Central memory CD8-positive, alpha-beta T cell (primary cell): ENCODE measurements at regions not wholly inside any gene's neighbourhood (a gene's known extent, or its start where the extent isn't known, plus 50 kb on each side); places are given as distances from the start of the nearest gene placed in this dataset.

Source experiments
- ATAC-seq: fragments of 150-1000 bp; cut with Tn5 transposase; replicated peaks from 2 replicates; pipeline ENCODE4 v1.10.0; 2022; ENCODE audit warnings: mild to moderate bottlenecking, moderate FRiP score, moderate number of reproducible peaks; ENCODE audit not compliant: poor library complexity, severe bottlenecking; ENCODE audit errors: extremely low read depth
- DNase-seq, 2 donors: peaks; one replicate each; pipeline ENCODE4 v3.0.0; 2021; ENCODE audit warnings: low spot score in 2 of 2
- H3K27ac Mint-ChIP-seq: one replicate; pipeline ENCODE4 v1.8.0; 2022; ENCODE audit warnings: low read depth, mild to moderate bottlenecking, moderate library complexity, mixed read lengths
- H3K27me3 Mint-ChIP-seq: one replicate; pipeline ENCODE4 v1.8.0; 2022; ENCODE audit warnings: mixed read lengths
- H3K36me3 Mint-ChIP-seq: one replicate; pipeline ENCODE4 v1.8.0; 2022; ENCODE audit warnings: mild to moderate bottlenecking, moderate library complexity, mixed read lengths; ENCODE audit not compliant: insufficient read depth
- H3K4me1 Mint-ChIP-seq: one replicate; pipeline ENCODE4 v1.8.0; 2022; ENCODE audit warnings: mixed read lengths
- H3K4me3 Mint-ChIP-seq: one replicate; pipeline ENCODE4 v1.8.0; 2022; ENCODE audit warnings: mild to moderate bottlenecking, moderate library complexity, mixed read lengths
- H3K9me3 Mint-ChIP-seq: one replicate; pipeline ENCODE4 v1.8.0; 2022; ENCODE audit warnings: mixed read lengths

DNA sequence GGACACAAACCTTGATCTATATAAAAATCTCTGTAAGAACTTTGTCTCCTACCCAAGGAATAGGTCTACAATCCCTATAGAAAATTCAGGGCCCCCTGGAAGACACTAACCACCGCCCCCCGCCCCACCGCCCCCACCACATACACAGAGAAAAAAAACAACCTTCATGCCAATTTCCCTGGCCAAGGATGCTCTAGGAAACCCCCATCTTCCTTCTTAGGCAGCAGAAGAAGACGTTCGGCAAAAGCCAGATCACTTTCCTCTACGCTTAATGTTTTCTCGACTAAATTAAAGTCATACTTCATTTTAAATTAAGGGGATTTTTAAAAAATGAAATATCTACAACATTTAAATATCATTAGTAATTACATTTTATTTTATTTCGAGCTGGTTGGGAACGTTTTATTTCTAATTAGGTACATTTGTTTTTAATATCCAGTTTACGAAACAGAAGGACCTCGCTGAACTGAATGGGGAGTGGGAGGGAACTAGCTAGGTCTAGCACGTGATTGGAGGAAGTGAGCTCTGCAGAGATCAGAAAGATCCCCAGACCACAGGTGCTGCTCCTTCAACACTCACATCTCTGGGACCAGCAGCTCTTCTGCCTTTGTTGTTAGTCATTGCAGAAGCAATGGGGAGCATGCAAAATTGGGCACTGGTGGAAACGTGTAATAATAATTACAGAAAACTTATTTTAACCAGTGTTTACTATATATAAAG, 472.3 kb downstream of the MN1 start:
- H3K36me3 Mint-ChIP-seq: no peaks in the 10 kb centered on the region
- H3K27ac Mint-ChIP-seq: no peak overlapping the region
- no peaks in the 10 kb centered on the region for H3K4me1 Mint-ChIP-seq
- H3K9me3 Mint-ChIP-seq: no peaks in the 10 kb centered on the region
- H3K27me3 Mint-ChIP-seq: peaks cover 38% of the 10 kb centered on the region
- no peak overlapping the region for H3K4me3 Mint-ChIP-seq
- no peak for ATAC-seq
- DNase-seq: no peak

DNA sequence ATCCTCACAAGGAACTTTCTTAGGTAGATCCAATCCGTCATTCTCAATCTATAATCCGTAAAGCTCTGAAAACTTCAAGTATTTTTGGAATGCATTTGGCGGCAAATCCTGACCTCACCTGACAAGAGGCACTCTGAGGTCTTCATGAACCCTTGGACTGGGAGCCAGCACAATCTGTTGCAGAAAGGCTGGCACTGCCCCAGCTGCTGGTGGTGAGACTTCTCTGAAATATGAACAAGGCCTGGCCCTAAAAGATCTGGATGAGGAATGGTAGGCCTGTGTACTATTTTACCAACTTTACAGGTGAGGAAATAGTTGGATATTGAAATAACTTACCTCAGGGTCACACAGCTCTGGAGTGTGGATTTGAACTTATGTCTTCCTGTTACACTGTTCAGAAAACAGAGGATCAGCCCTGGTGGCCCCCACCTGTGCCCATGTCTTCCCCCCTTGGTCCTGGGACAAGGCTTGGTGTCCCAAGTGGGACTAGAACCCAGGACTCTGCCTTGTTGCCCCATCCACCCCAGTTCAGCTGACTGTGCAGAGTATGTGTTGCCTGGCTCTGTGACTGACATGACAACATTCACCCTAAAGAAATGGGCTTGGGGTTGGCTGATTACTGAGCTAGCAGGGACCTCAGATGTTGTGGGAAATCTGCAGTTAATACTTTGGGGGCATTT, 471.4 kb downstream of the MN1 start:
- Mint-ChIP-seq H3K4me1 (no peaks in the 10 kb centered on the region), H3K36me3 (no peaks in the 10 kb centered on the region), H3K4me3 (no peak overlapping the region), H3K27me3 (peaks cover 35% of the 10 kb centered on the region), H3K27ac (no peak overlapping the region), H3K9me3 (no peaks in the 10 kb centered on the region)
- DNase-seq (no peak), ATAC-seq (no peak)

GRCh38 chr22:27331526-27332281, 469.9 kb downstream of the MN1 start:
- Mint-ChIP-seq H3K27ac (no peak overlapping the region), H3K4me3 (no peak overlapping the region), H3K36me3 (no peaks in the 10 kb centered on the region), H3K27me3 (peaks cover 32% of the 10 kb centered on the region), H3K4me1 (no peaks in the 10 kb centered on the region), H3K9me3 (no peaks in the 10 kb centered on the region)
- ATAC-seq (no peak), DNase-seq (no peak)

- DNase-seq (no peak), ATAC-seq (no peak)
- Mint-ChIP-seq H3K27ac (no peak overlapping the region), H3K4me1 (no peaks in the 10 kb centered on the region), H3K4me3 (no peak overlapping the region), H3K27me3 (peaks cover 32% of the 10 kb centered on the region), H3K36me3 (no peaks in the 10 kb centered on the region), H3K9me3 (no peaks in the 10 kb centered on the region)
These were observed 466.4 kb downstream of the MN1 start for GRCh38 chr22:27335102-27335660.

DNA sequence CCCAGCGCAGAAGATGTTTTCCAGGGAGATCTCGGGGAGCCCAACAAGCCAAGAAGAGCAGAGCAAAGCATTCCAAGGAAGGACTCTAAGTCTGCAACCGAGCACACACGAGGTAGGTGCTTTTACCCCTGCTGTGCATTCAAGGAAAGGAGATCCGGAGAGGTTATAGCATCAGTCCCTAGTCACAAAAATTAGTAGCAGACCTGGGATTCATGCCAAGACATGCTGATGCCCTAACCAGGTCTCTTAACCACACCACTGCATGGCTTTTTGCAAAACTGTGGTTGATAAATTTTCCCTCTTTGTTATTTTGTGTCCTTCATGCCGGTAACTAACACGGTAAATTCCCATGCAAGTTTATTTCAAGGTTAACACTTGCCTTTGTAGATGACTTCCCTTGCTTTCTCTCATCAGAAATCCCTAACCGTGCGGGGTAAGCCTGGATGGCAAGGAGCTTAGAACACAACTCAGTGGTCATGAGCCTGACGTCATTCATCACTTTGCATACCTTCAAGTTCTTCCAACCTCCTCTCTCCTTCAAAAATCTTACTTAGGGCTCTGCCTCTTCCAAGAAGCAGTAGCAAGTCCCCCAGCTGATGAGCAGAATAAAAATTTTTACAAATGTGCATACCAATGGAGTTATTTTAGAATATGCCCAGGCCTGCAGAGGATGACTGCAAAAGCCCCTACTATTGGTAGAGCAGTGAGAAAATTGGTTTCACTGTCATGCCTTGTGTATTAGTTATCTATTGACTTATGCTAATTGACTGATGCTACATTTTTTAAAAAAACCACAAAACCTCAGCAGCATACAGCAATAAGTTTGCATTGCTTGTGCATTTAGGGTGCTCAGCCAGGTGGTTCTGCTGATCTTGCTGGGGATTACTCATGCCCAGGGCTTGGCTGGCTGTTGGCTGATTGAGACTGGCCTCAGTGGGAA, 465.1 kb downstream of the MN1 start:
- Mint-ChIP-seq H3K36me3 (no peaks in the 10 kb centered on the region), H3K4me3 (no peak overlapping the region), H3K27me3 (peaks cover 24% of the 10 kb centered on the region), H3K27ac (no peak overlapping the region), H3K9me3 (no peaks in the 10 kb centered on the region), H3K4me1 (no peaks in the 10 kb centered on the region)
- DNase-seq (no peak), ATAC-seq (no peak)

- DNase-seq (no peak), ATAC-seq (no peak)
- Mint-ChIP-seq H3K4me1 (no peaks in the 10 kb centered on the region), H3K36me3 (no peaks in the 10 kb centered on the region), H3K9me3 (no peaks in the 10 kb centered on the region), H3K27ac (no peak overlapping the region), H3K27me3 (peaks cover 19% of the 10 kb centered on the region), H3K4me3 (no peak overlapping the region)
These were observed 463.9 kb downstream of the MN1 start for GRCh38 chr22:27337676-27338075.

GRCh38 chr22:27340047-27340446, 461.5 kb downstream of the MN1 start:
- Mint-ChIP-seq H3K27ac (no peak overlapping the region), H3K36me3 (no peaks in the 10 kb centered on the region), H3K4me3 (no peak overlapping the region), H3K9me3 (no peaks in the 10 kb centered on the region), H3K27me3 (peaks cover 19% of the 10 kb centered on the region), H3K4me1 (no peaks in the 10 kb centered on the region)
- ATAC-seq: no peak
- no peak for DNase-seq

GRCh38 chr22:27344546-27344945, 457.0 kb downstream of the MN1 start:
- H3K4me1 Mint-ChIP-seq: no peaks in the 10 kb centered on the region

GRCh38 chr22:27345691-27346090, 455.9 kb downstream of the MN1 start:
- no peaks in the 10 kb centered on the region for H3K4me1 Mint-ChIP-seq
- no peak overlapping the region for H3K4me3 Mint-ChIP-seq
- ATAC-seq (no peak), DNase-seq (no peak)
- H3K36me3 Mint-ChIP-seq: no peaks in the 10 kb centered on the region
- no peak overlapping the region for H3K27ac Mint-ChIP-seq
- peaks cover 43% of the 10 kb centered on the region for H3K27me3 Mint-ChIP-seq
- H3K9me3 Mint-ChIP-seq: peaks cover 4% of the 10 kb centered on the region

More at GRCh38 chr22:27344546-27344945, 457.0 kb downstream of the MN1 start:
- Mint-ChIP-seq H3K9me3 (peaks cover 3% of the 10 kb centered on the region), H3K27me3 (peaks cover 43% of the 10 kb centered on the region), H3K4me3 (no peak overlapping the region), H3K27ac (no peak overlapping the region), H3K36me3 (no peaks in the 10 kb centered on the region)
- no peak for ATAC-seq
- no peak for DNase-seq

GRCh38 chr22:27347951-27348350, 453.6 kb downstream of the MN1 start:
- no peaks in the 10 kb centered on the region for H3K36me3 Mint-ChIP-seq
- no peak overlapping the region for H3K4me3 Mint-ChIP-seq
- peaks cover 55% of the 10 kb centered on the region for H3K27me3 Mint-ChIP-seq
- H3K27ac Mint-ChIP-seq: no peak overlapping the region
- DNase-seq: no peak
- ATAC-seq: no peak
- no peaks in the 10 kb centered on the region for H3K4me1 Mint-ChIP-seq
- peaks cover 4% of the 10 kb centered on the region for H3K9me3 Mint-ChIP-seq

DNA sequence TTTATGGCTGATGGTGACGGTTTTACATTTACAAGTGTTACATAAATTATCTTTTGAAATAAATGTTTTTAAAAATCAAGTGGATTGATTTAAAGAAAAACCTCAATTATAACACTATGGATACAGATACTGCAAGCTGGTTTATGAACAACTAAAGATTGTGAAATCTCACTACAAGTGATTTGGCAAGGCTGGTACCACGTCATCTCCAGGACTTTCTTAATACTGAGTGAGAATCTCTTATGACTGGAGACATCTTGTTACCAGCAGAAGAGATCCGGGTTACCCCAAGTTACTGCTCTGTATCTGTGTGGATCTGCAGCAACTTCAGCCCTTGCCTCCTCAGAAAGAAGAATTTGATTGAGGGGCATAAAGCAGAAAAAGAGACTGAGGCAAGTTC, 452.9 kb downstream of the MN1 start:
- no peak for ATAC-seq
- no peaks in the 10 kb centered on the region for H3K4me1 Mint-ChIP-seq
- H3K27ac Mint-ChIP-seq: no peak overlapping the region
- DNase-seq: no peak
- peaks cover 4% of the 10 kb centered on the region for H3K9me3 Mint-ChIP-seq
- H3K27me3 Mint-ChIP-seq: peaks cover 52% of the 10 kb centered on the region
- H3K36me3 Mint-ChIP-seq: no peaks in the 10 kb centered on the region
- no peak overlapping the region for H3K4me3 Mint-ChIP-seq

- DNase-seq (no peak), ATAC-seq (no peak)
- Mint-ChIP-seq H3K36me3 (no peaks in the 10 kb centered on the region), H3K9me3 (peaks cover 4% of the 10 kb centered on the region), H3K4me1 (no peaks in the 10 kb centered on the region), H3K27me3 (peaks cover 44% of the 10 kb centered on the region), H3K4me3 (no peak overlapping the region), H3K27ac (no peak overlapping the region)
These were observed 452.1 kb downstream of the MN1 start for GRCh38 chr22:27349456-27349855.
